HG03280 (cell line): ENCODE measurements at regions not wholly inside any gene's neighbourhood (a gene's known extent, or its start where the extent isn't known, plus 50 kb on each side); places are given as distances from the start of the nearest gene placed in this dataset.
"Not testable (repeated sequence)": the region's sequence is repeated elsewhere in the genome, so short reads cannot be mapped to it uniquely, and the experiment has no call there.

Experiments
- ATAC-seq: cut with Tn5 transposase; IDR thresholded peaks from one replicate; pipeline ENCODE4 v1.9.1; 2021; ENCODE audit warnings: mild to moderate bottlenecking, moderate library complexity; ENCODE audit not compliant: unreplicated experiment

GRCh38 chr18:34461266-34461665 is 236.6 kb upstream of the NOL4 start:
- no peak for ATAC-seq

GRCh38 chr18:34467058-34467457 is 242.3 kb upstream of the NOL4 start:
- no peak for ATAC-seq

- no peak for ATAC-seq
Measured at GRCh38 chr18:34480162-34480700, 229.9 kb upstream of the DTNA start.

GRCh38 chr18:34482204-34482603 is 227.9 kb upstream of the DTNA start:
- no peak for ATAC-seq

GRCh38 chr18:34483198-34483597 is 226.9 kb upstream of the DTNA start:
- no peak for ATAC-seq

- ATAC-seq = no peak
Measured at GRCh38 chr18:34491719-34492118, 218.4 kb upstream of the DTNA start.

GRCh38 chr18:34492652-34493051 is 217.4 kb upstream of the DTNA start:
- ATAC-seq = no peak

GRCh38 chr18:34493099-34493544 is 217.0 kb upstream of the DTNA start:
- peak; percentile 43 for ATAC-seq

GRCh38 chr18:34493566-34494358 is 216.3 kb upstream of the DTNA start:
- peak; percentile 52 for ATAC-seq

- no peak for ATAC-seq
Measured at GRCh38 chr18:34494359-34494696, 215.8 kb upstream of the DTNA start.

GRCh38 chr18:34495506-34495905 is 214.6 kb upstream of the DTNA start:
- ATAC-seq = no peak

GRCh38 chr18:34501553-34501952 is 208.5 kb upstream of the DTNA start:
- no peak for ATAC-seq

GRCh38 chr18:34506198-34506597 is 203.9 kb upstream of the DTNA start:
- no peak for ATAC-seq

GRCh38 chr18:34509163-34509562 is 200.9 kb upstream of the DTNA start:
- no peak for ATAC-seq

- no peak for ATAC-seq
Measured at GRCh38 chr18:34509879-34510586, 200.1 kb upstream of the DTNA start.

- ATAC-seq = no peak
Measured at GRCh38 chr18:34510926-34511325, 199.2 kb upstream of the DTNA start.

- no peak for ATAC-seq
Measured at GRCh38 chr18:34511435-34511834, 198.7 kb upstream of the DTNA start.

GRCh38 chr18:34511879-34512278 is 198.2 kb upstream of the DTNA start:
- no peak for ATAC-seq

- ATAC-seq = no peak
Measured at GRCh38 chr18:34514238-34514637, 195.9 kb upstream of the DTNA start.

- ATAC-seq = no peak
Measured at GRCh38 chr18:34514957-34515356, 195.1 kb upstream of the DTNA start.

- ATAC-seq = not testable (repeated sequence)
Measured at GRCh38 chr18:34516355-34516754, 193.7 kb upstream of the DTNA start.

- ATAC-seq = not testable (repeated sequence)
Measured at GRCh38 chr18:34516996-34517395, 193.1 kb upstream of the DTNA start.
